K562 (cell line): ENCODE measurements at regions not wholly inside any gene's neighbourhood (a gene's known extent, or its start where the extent isn't known, plus 50 kb on each side); places are given as distances from the start of the nearest gene placed in this dataset.

Experiments used
- ATAC-seq: fragments of 200-7000 bp; cut with Tn5 transposase; 3 replicates; pipeline ENCODE4 v1.9.1; 2020; ENCODE audit warnings: moderate library complexity
- BruUV-seq: library from RNA; stranded (reverse); fragments of 400-500 nt; replicated peaks from 2 replicates; lab custom pipeline; 2021; lab: Mats Ljungman, UMichigan
- CTCF ChIA-PET: fragments of 300-600 bp; formaldehyde crosslinking; extraction: SDS; loops from one replicate; lab custom pipeline; 2021; ENCODE audit warnings: low intra/inter-chr PET ratio; lab: Yijun Ruan, JAX
- POLR2A ChIA-PET: fragments of 300-600, 350-650 bp; sonication (Branson Sonifier 250); formaldehyde crosslinking; extraction: SDS; loops from one replicate; lab custom pipeline; 2021; ENCODE audit warnings: antibody characterized with exemption, inconsistent platforms; lab: Yijun Ruan, JAX
- DNase-seq, 4 experiments: peaks; one replicate each; pipeline versions ENCODE4 v3.0.0 to v3.0.0-alpha.2; 2011 to 2018; ENCODE audit warnings: low spot score in 3 of 4, mixed read lengths in 3 of 4; ENCODE audit errors: extremely low read depth in 1 of 4
- FAIRE-seq: peaks from 2 replicates; lab custom pipeline; 2011; peaks lifted over from hg19 to GRCh38; lab: Jason Lieb, UNC
- H2AFZ ChIP-seq: 2 replicates; pipeline ENCODE4 v1.6.0; 2011; ENCODE audit warnings: low read depth, low read length, control low read depth, inconsistent platforms
- H3K27ac ChIP-seq: fragments of 200-600 bp; 3 replicates; pipeline ENCODE4 v1.8.0; 2011; ENCODE audit warnings: low read depth, mild to moderate bottlenecking, control low read depth, inconsistent platforms, low read length, moderate library complexity, mixed read lengths; ENCODE audit errors: extremely low read depth
- H3K27me3 ChIP-seq, 2 experiments: fragments of 300-600 bp in 1 of 2; 2 replicates in 1 of 2; 3 replicates in 1 of 2; pipeline versions ENCODE4 v1.6.0 to v1.8.0; 2011; ENCODE audit warnings: inconsistent platforms in 2 of 2, low read length in 2 of 2, mild to moderate bottlenecking in 1 of 2, mixed read lengths in 1 of 2, moderate library complexity in 1 of 2; ENCODE audit not compliant: control insufficient read depth in 2 of 2, insufficient read depth in 2 of 2
- H3K36me3 ChIP-seq: fragments of 300-600 bp; 3 replicates; pipeline ENCODE4 v1.8.0; 2011; ENCODE audit warnings: mild to moderate bottlenecking, low read length, inconsistent platforms; ENCODE audit not compliant: control insufficient read depth, insufficient read depth
- H3K4me1 ChIP-seq, 2 experiments: fragments of 200-600 bp in 1 of 2; replicated peaks in 1 of 2; 2 replicates in 1 of 2; 3 replicates in 1 of 2; pipeline versions ENCODE4 v1.5.1 to v1.8.0; 2011; ENCODE audit warnings: inconsistent platforms in 2 of 2, low read length in 2 of 2, mild to moderate bottlenecking in 1 of 2, mixed read lengths in 1 of 2, moderate library complexity in 1 of 2; ENCODE audit not compliant: control insufficient read depth in 2 of 2, insufficient read depth in 2 of 2
- H3K4me2 ChIP-seq: 2 replicates; pipeline ENCODE4 v1.6.1; 2011; ENCODE audit warnings: low read length, control low read depth, inconsistent platforms, mixed read lengths; ENCODE audit not compliant: insufficient read depth
- H3K4me3 ChIP-seq: fragments of 200-600 bp; sonication (generic), shearing (Covaris generic); 2 replicates; pipeline ENCODE4 v1.5.1; 2016; ENCODE audit warnings: control low read depth, inconsistent platforms
- H3K79me2 ChIP-seq: fragments of 200-600 bp; 3 replicates; pipeline ENCODE4 v1.8.0; 2011; ENCODE audit warnings: low read length, inconsistent platforms; ENCODE audit not compliant: control insufficient read depth, insufficient read depth
- H3K9ac ChIP-seq, 2 experiments: 2 replicates each; pipeline versions ENCODE4 v1.6.0 to v1.6.1; 2011; ENCODE audit warnings: low read depth in 2 of 2, low read length in 2 of 2, control low read depth in 1 of 2, inconsistent platforms in 1 of 2, mild to moderate bottlenecking in 1 of 2, mixed read lengths in 1 of 2; ENCODE audit not compliant: insufficient read depth in 1 of 2
- H3K9me1 ChIP-seq: one replicate; pipeline ENCODE4 v1.6.0; 2011; ENCODE audit warnings: inconsistent platforms, mild to moderate bottlenecking, low read length, moderate library complexity; ENCODE audit not compliant: control insufficient read depth, insufficient read depth
- H3K9me3 ChIP-seq: replicated peaks from 2 replicates; pipeline ENCODE4 v1.5.1; 2011; ENCODE audit warnings: low read depth, low read length, inconsistent platforms; ENCODE audit not compliant: control insufficient read depth, insufficient read depth
- H4K20me1 ChIP-seq: replicated peaks from 2 replicates; pipeline ENCODE4 v1.6.1; 2011; ENCODE audit warnings: low read length, inconsistent platforms, mixed read lengths; ENCODE audit not compliant: control insufficient read depth, insufficient read depth
- CBFA2T3 ChIP-seq: fragments of 450-650 bp; IDR thresholded peaks from 2 replicates; pipeline ENCODE4 v1.6.1; 2017
- FIP1L1 ChIP-seq: fragments of 200-400 bp; formaldehyde crosslinking; IDR thresholded peaks from 2 replicates; pipeline ENCODE4 v1.6.1; 2018; ENCODE audit warnings: mild to moderate bottlenecking, low read depth, low read length; ENCODE audit not compliant: poor library complexity, severe bottlenecking
- NONO ChIP-seq, 2 experiments: fragments of 200-400 bp in 1 of 2; fragments of 450-650 bp in 1 of 2; formaldehyde crosslinking in 1 of 2; IDR thresholded peaks; 2 replicates each; pipeline ENCODE4 v1.6.1; 2017; ENCODE audit warnings: low read depth in 2 of 2, mild to moderate bottlenecking in 2 of 2, moderate library complexity in 2 of 2, low read length in 1 of 2
- TCFL5 ChIP-seq: fragments of 250-450 bp; sonication (Bioruptor Pico); conservative IDR thresholded peaks from 2 replicates; pipeline ENCODE4 v1.6.1; 2021; ENCODE audit warnings: mild to moderate bottlenecking, moderate library complexity, matching md5 sums
- YBX1 ChIP-seq: fragments of 450-650 bp; IDR thresholded peaks from 2 replicates; pipeline ENCODE4 v1.7.1; 2016; ENCODE audit warnings: mild to moderate bottlenecking
- ZFP36 ChIP-seq: fragments of 150-350 bp; IDR thresholded peaks from 2 replicates; pipeline ENCODE4 v1.6.1; 2018; ENCODE audit warnings: low read length, low read depth; ENCODE audit not compliant: partially characterized antibody
- ZNF165 ChIP-seq: fragments of 250-450 bp; sonication (Bioruptor Pico); IDR thresholded peaks from 2 replicates; pipeline ENCODE4 v1.4.0; 2020; ENCODE audit warnings: borderline replicate concordance
- ZNF41 ChIP-seq: fragments of 250-450 bp; sonication (Bioruptor Pico); conservative IDR thresholded peaks from 2 replicates; pipeline ENCODE4 v1.4.0; 2020; ENCODE audit warnings: mild to moderate bottlenecking
- ZNF668 ChIP-seq: fragments of 250-450 bp; sonication (Bioruptor Pico); IDR thresholded peaks from 2 replicates; pipeline ENCODE4 v1.8.0; 2022; ENCODE audit warnings: mild to moderate bottlenecking, inconsistent platforms
- WGBS: fragments of 100-300 bp; shearing (Covaris generic); methylation state at CpG from one replicate; pipeline ENCODE4 v1.1.6; 2016; ENCODE audit warnings: low coverage, mixed read lengths; ENCODE audit not compliant: insufficient coverage; ENCODE audit errors: missing lambda C conversion rate; 5-methylcytosine and 5-hydroxymethylcytosine counted together
- in situ Hi-C: fragments of 300-500 bp; cut with MboI; formaldehyde crosslinking; loops from 4 replicates; pipeline ENCODE4 v1.15.0; 2018; ENCODE audit warnings: inconsistent platforms, mixed read lengths
- intact Hi-C: fragments of 100-400 bp; cut with micrococcal nuclease; formaldehyde crosslinking; loops from 2 replicates; pipeline ENCODE4 v1.14.2; 2022

DNA sequence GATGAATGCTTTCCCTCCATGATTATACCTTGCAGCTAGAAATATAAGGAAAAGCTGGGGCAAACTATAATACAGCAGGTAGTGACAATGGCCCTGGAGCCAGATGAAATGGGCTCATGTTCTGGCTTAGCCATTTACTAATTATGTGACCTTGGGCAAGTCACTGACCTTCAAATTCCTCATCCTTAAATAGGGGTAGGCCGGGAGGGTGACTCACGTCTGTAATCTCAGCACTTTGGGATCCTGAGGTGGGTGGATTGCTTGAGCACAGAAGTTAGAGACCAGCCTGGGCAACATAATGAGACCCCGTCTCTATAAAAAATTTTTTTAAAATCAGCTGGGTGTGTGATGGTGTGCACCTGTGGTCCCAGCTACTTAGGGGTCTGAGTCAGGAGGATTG is 155.4 kb downstream of the C12orf75 start:
- CTCF ChIA-PET, result no interaction called here
- Histone ChIP-seq H3K4me1 (no peaks in the 10 kb centered on the region), H3K9me1 (no peaks in the 10 kb centered on the region), H3K9me3 (no peaks in the 10 kb centered on the region), H3K4me2 (no peak overlapping the region), H3K79me2 (no peaks in the 10 kb centered on the region), H3K36me3 (no peaks in the 10 kb centered on the region), H2AFZ (no peak overlapping the region), H4K20me1 (no peaks in the 10 kb centered on the region; the same call in 1 of the 2 replicates), H3K27ac (no peak overlapping the region), H3K9ac (no peak overlapping the region)
- in situ Hi-C loops (no loop called here), intact Hi-C loops (no loop called here)
- no CpG with 5 or more reads among the region's 3 CpGs for WGBS
- BruUV-seq, result no TSS peak
- no peak for ATAC-seq
- DNase-seq, result no peak
- no peak for TF ChIP-seq ZNF41 (CRISPR knock-in tag)
- no peak for TF ChIP-seq ZNF165 (CRISPR knock-in tag)
- no peak for TF ChIP-seq ZFP36
- no peak for TF ChIP-seq ZNF668 (CRISPR knock-in tag)
- no peak for TF ChIP-seq TCFL5
- TF ChIP-seq, all 486 proteins: peak for 0
- no peaks in the 10 kb centered on the region for H3K27me3 ChIP-seq
- POLR2A ChIA-PET, result interaction anchor here (1.3 kb wide), 1 partner anchor 13 kb away, joined by 4 read pairs; no protein-coding TSS in a partner anchor
- H3K4me3 ChIP-seq, result no peak overlapping the region
- no peak for FAIRE-seq

DNA sequence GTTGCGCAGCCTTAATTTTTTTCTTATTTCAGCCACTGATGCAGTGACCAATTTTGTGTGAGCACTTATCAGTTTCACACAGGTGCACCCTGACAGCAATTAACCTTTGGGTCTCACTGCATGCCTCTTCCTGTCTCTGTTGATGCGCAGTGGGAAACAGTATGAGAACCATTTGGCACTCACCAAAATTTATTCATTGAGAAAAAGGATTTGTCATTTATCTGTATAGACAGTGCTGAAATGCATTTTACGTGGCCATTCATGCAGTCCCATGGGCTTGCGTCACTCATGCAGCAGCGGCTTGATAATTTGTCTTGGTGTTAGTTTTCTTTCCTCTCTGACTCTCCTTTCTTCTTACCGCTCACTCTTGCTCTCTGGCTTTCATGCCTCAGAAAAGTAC is 157.5 kb downstream of the C12orf75 start:
- Histone ChIP-seq H3K9me3 (no peaks in the 10 kb centered on the region), H3K4me2 (no peak overlapping the region), H3K9me1 (no peaks in the 10 kb centered on the region), H3K79me2 (no peaks in the 10 kb centered on the region), H3K9ac (no peak overlapping the region), H3K4me1 (no peaks in the 10 kb centered on the region), H3K27ac (no peak overlapping the region), H3K27me3 (no peaks in the 10 kb centered on the region), H4K20me1 (no peaks in the 10 kb centered on the region; the same call in 1 of the 2 replicates), H3K4me3 (no peak overlapping the region)
- no peak for ATAC-seq
- 4% methylated on average over 6 of the region's 6 CpGs for WGBS
- ChIA-PET CTCF (no interaction called here), POLR2A (no interaction called here)
- no peak for FAIRE-seq
- intact Hi-C loops, result no loop called here
- DNase-seq, result peak in 1 of 4 experiments; percentile 1
- no TSS peak for BruUV-seq
- TF ChIP-seq FIP1L1, result no peak
- TF ChIP-seq NONO (IDR thresholded peaks at IDR 0.05; ENCODE audit: low read depth in 2 of 2, low read length in 1 of 2), result no peak
- TF ChIP-seq YBX1, result no peak
- peak; percentile 8; the same call in 1 of the 2 replicates for TF ChIP-seq CBFA2T3
- TF ChIP-seq, all 486 proteins: peak for 1
- in situ Hi-C loops, result no loop called here
- no peak overlapping the region for H2AFZ ChIP-seq
- H3K36me3 ChIP-seq, result no peaks in the 10 kb centered on the region
